Keratinocyte (primary cell): ENCODE measurements at regions not wholly inside any gene's neighbourhood (a gene's known extent, or its start where the extent isn't known, plus 50 kb on each side); places are given as distances from the start of the nearest gene placed in this dataset.

Source experiments
- CTCF ChIP-seq, 3 experiments: IDR thresholded peaks in 1 of 3; conservative IDR thresholded peaks in 1 of 3; optimal IDR thresholded peaks in 1 of 3; 2 replicates in 2 of 3; 3 replicates in 1 of 3; pipeline versions ENCODE3 to v1.5.1; 2011; ENCODE audit warnings: low read length in 3 of 3, mild to moderate bottlenecking in 3 of 3, moderate library complexity in 2 of 3, control low read depth in 1 of 3, inconsistent platforms in 1 of 3; ENCODE audit not compliant: insufficient read depth in 2 of 3; ENCODE audit errors: extremely low read depth in 1 of 3
- EZH2 ChIP-seq: IDR thresholded peaks from one replicate; pipeline ENCODE4 v1.6.1; 2012; ENCODE audit warnings: inconsistent platforms, mild to moderate bottlenecking, low read length, moderate library complexity

DNA sequence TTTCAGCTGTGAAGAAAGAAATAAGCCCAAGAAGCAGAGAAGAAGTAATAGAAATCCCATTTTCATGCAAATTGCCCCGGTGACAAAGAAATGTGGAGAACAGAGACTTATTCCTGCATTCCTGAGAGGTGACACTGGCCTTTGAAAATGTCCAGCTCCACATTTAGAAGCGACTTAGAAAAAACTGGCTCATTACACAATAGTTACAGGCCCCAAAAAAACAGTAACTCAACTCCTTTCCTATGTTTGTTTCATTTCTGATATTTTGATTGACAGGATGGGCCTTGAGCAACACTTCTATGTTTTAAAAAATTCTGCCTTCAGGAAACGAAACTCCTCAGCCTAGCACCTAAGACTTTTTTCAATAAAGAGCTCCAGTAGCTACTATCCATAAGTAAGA is 726.9 kb upstream of the TENM4 start:
- no peak for TF ChIP-seq EZH2
- no peak for TF ChIP-seq CTCF (optimal IDR thresholded peaks at IDR 0.05 in 1 of 3, IDR thresholded peaks at IDR 0.05 in 1 of 3, conservative IDR thresholded peaks at IDR 0.05 in 1 of 3; ENCODE audit: extremely low read depth in 1 of 3, insufficient read depth in 2 of 3, low read length in 3 of 3)
